HG03575 (cell line): ENCODE measurements at regions not wholly inside any gene's neighbourhood (a gene's known extent, or its start where the extent isn't known, plus 50 kb on each side); places are given as distances from the start of the nearest gene placed in this dataset.

Source experiments
- ATAC-seq: cut with Tn5 transposase; IDR thresholded peaks from one replicate; pipeline ENCODE4 v1.9.1; 2021; ENCODE audit not compliant: unreplicated experiment, insufficient number of reproducible peaks, low FRiP score; ENCODE audit errors: extremely low read depth

GRCh38 chr21:35686156-35686555 lies 374.2 kb downstream of the SETD4 start:
- ATAC-seq, result no peak

DNA sequence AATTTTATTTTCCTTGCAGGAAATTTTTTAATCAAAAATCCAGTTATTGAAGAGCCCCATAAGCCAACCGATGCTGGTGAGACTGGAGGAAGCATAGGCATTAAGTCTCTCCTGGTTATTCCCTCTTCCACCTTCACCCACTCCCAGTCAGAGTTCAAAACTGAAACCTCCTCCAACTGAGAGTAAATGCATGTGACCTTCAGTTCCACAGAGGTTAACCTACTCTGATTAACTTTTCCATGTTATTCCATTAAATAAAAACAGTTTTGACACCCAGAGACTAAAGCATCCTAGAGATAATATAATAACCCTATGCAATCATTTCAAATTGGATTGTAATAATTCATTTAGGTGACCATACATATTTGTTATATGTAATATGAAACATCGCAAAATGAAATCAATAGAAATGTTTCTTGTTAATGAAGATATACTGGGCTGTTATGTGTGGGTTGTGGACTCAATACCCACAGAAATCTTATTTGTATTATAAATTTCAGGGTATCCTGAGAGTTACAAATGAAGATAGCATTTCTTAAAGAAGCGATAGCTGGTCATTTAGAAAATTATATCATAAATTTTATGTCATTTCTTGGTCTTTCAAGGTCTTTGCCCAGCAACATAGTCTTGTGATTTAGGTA lies 376.5 kb downstream of the SETD4 start:
- no peak for ATAC-seq

- no peak for ATAC-seq
Measured at GRCh38 chr21:35682904-35683549, 377.3 kb downstream of the SETD4 start.

GRCh38 chr21:35681946-35682345 lies 378.4 kb downstream of the SETD4 start:
- ATAC-seq, result no peak

DNA sequence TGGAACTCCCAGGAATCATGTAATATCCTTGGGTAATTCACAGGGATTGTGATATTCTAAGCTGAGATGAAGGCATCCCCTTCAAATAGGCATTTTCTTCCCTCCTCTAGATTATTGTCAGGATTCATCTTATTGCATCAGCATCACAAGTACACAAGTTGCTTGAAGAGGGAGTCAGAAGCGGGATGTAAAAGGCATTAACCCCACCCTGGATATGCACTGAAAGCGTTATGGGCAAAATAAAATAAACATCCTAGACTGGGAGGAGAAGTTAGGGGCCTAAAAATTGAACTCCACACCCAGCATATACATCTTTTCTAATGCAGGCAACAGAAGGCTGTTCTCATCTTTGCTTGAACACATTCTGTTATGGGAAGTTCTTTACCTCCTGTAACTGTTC lies 381.2 kb downstream of the SETD4 start:
- ATAC-seq, result no peak

- ATAC-seq, result no peak
Measured at GRCh38 chr21:35678393-35678792, 381.9 kb downstream of the SETD4 start.

GRCh38 chr21:35677298-35677841 lies 383.0 kb downstream of the SETD4 start:
- ATAC-seq, result no peak

DNA sequence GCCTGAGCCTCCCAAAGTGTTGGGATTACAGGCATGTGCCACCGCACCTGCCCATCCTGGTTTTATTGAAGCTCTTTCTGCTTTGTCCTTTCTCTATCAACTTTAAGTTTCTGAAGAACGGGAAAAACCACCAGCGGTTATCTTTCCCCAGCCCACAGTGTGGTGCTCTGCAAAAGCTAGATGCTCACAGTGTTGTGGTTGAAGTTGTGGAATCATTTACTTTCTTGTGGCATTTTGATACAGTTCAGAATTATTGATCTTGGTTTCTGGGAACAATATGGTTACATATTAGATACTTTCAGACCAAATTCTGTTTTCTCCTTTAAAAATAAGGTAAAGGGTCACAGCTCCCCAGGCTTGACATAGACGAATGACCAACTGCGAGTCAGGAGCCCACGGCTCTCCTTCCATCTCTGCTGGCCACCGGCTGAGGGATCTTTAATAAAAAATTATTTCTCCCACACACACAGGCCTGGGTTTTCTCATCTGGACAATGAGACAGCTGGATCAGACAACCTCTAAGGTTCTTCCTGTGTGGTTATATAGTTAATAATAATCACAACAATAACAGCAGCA lies 385.3 kb downstream of the SETD4 start:
- ATAC-seq, result no peak

DNA sequence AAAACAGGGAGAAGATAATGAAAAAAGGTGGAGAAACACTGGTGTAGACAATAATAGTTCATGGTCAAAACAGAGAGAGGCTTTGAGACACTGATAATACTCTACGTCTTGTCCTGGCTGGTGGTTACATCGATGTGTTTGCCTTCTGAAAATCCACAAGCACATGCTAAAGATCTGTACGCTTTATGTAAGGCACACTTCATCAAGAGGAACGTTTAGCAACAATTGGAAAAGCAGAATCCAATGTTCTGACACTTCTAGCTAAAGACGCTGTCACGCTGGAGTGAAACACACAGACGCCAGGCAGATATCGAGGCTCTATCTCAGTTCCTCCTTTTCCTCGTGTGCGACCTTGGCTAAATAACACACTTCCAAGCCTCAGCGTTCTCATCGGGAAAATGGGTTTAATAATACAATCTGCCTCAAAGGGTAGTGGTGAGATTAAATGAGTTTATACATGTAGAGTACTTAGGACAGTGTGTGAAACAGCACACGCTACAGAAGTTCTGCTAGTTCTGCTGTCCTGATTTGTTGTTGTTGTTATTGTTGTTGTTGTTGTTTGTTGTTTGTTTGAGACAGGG lies 386.1 kb downstream of the SETD4 start:
- no peak for ATAC-seq

DNA sequence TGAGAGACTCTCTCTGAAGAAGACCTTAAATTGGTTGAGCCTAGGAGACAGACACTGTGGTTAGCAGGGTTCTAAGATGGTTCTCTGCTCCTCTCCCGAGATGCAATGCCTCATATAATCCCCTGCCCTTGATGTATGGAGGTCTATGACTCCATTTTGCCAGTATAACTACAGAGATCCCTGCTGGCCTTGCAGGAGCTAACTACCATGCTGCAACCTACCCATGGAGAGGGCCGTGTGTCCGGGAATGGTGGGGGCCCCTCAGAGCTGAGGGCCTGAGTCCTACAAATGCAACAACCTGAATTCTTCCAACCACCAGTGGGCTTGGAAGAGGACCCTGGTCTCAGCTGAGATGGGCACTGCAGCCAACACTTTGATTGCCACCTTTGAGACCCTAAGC lies 388.0 kb downstream of the SETD4 start:
- ATAC-seq, result no peak

DNA sequence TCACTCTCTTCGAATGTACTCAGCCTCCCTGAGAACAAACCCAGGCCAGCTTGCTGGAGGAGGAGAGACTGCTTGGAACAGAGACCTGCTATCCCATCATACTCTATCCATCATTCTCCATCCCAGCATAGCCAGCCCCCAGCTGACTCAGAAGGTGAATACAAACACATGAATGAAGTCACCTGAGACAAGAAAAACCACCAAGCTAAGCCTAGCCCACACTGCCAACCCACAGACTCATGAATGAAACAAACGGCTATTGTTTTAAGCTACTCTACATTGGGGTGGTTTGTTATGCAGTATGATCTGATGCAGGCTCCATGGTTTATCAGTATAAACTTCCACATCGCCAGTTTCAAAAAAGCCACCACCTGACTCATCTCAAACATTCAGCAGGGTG lies 395.6 kb downstream of the SETD4 start:
- ATAC-seq, result no peak

GRCh38 chr21:35663856-35664606 lies 396.3 kb downstream of the SETD4 start:
- no peak for ATAC-seq

DNA sequence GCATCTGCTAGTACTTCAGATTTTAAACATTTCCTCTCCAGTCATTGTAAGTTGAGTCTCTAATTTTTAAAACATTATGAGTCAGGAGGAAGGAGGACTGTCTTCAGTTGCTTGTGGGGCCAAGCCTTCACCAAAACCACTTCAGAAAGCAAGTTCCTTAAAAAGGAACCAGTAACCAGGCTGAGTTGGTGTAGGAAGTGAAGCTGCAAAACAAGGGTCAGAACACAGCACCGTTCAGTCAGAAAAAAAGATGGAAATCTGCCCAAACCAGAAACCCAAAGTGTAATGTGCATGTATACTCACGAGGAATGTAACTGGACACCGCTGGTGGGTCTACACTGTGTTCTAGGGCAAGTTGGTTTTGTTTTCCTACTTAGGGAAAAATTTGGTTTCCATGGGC lies 402.1 kb downstream of the SETD4 start:
- ATAC-seq, result no peak

DNA sequence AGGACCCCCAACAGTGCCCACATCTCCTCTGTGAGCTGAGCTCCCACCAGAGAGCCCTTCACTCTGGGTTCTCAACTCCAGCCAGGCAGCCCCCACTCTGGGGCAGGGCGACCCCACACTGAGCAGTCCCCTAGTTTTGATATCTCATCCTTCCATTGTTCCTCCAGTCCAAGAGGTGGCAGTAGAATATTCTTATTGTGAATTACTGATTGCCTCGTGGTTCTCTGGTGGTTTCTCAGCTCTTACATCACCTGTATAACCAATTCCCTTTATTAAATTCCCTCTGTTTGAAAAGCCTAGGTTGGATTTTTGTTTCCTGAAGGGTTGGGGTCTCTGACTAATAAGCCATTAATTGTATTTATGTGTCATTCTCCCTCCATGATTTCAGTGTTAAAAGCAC lies 407.5 kb downstream of the SETD4 start:
- no peak for ATAC-seq

DNA sequence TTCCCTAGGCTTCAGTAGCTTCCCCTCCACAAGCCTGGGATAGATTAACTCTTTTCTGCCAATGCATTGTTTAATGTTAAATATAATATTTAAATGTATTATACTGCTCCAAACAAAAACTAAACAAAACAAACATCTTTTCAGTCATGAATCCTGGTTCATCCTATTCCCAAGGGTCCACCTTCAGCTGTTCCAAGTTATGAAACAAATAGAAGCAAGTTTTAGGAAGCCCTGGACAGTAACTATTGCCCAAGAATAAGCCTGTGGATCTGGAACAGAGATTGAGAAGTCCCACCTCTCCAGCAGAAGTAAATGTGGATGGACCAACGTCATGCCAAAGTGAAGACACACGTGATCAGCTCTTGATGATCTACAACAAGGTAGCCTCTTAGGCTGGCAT lies 408.1 kb downstream of the SETD4 start:
- ATAC-seq, result no peak

DNA sequence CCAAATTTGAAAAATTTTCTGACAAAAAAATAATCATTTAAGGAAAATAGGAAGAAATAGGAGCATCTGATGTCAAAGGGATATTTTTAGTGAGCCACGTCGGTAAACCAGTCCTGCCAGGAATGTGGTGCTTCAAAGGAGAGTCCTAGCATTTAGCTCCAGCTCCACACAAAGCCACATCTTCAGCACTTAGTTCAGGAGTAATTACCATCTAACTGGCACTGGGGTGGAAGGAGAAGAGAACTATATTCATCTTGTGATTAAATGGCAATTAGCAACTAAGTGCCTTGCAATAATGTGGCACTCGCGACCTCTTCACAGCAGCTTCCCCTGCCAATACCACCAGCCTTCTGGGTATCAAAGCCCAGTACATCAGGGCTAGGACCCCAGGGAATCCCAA lies 409.1 kb downstream of the SETD4 start:
- no peak for ATAC-seq

- no peak for ATAC-seq
Measured at GRCh38 chr21:35649186-35649585, 411.1 kb downstream of the SETD4 start.

DNA sequence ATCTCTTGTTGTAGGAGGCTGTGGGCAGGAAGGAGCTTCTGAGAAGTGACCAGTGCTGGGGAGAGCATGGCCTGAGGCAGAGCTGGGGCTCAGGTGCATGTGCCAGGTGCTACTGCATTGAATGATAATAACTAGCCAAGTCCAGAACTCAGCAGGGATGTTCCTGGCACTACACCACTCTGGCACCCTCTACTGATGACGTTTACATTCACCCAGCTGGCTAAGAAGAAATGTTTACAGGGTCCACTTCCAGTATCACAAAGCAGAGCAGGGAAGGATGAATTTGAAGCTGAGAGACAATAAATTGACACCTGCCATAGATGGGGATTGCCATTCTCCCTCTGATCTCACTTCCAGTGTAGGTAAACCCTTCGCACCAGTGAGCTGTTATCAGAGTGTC lies 411.8 kb downstream of the SETD4 start:
- ATAC-seq, result no peak

- no peak for ATAC-seq
Measured at GRCh38 chr21:35646606-35647005, 413.7 kb downstream of the SETD4 start.
